ENCODE measurements at regions not wholly inside any gene's neighbourhood (a gene's known extent, or its start where the extent isn't known, plus 50 kb on each side); places are given as distances from the start of the nearest gene placed in this dataset.

GRCh38 chr7:114138587-114138986 lies 219.8 kb upstream of the PPP1R3A start:
- Histone ChIP-seq H3K27me3 (ENCODE audit: control insufficient read depth in 2 of 2, insufficient read depth in 2 of 2, low read length in 2 of 2) (no peaks in the 10 kb centered on the region), H3K36me3 (ENCODE audit: control insufficient read depth in 2 of 3, insufficient read depth in 3 of 3, low read length in 3 of 3) (no peaks in the 10 kb centered on the region), H3K9me3 (ENCODE audit: control insufficient read depth in 2 of 3, low read length in 3 of 3) (no peaks in the 10 kb centered on the region), H3K27ac (ENCODE audit: low read depth, low read length) (no peak overlapping the region), H3K4me3 (ENCODE audit: low read length) (no peak overlapping the region), H3K4me1 (ENCODE audit: control insufficient read depth in 2 of 2, insufficient read depth in 2 of 2, low read length in 2 of 2) (no peaks in the 10 kb centered on the region)
- intact Hi-C loops (cut with micrococcal nuclease): no loop called here
- Mint-ChIP-seq H3K4me1 (no peaks in the 10 kb centered on the region), H3K27ac (no peak overlapping the region), H3K27me3 (peaks cover 0 to 3% (median 0%) of the 10 kb centered on the region in 5 donors), H3K4me3 (no peak overlapping the region), H3K36me3 (no peaks in the 10 kb centered on the region), H3K9me3 (no peaks in the 10 kb centered on the region)
- ATAC-seq (no peak), DNase-seq (no peak)
- CTCF ChIA-PET: no interaction called here
- POLR2A ChIA-PET: no interaction called here

- POLR2A ChIA-PET: no interaction called here
- Histone ChIP-seq H3K9me3 (ENCODE audit: control insufficient read depth in 2 of 3, low read length in 3 of 3) (no peaks in the 10 kb centered on the region), H3K27me3 (ENCODE audit: control insufficient read depth in 2 of 2, insufficient read depth in 2 of 2, low read length in 2 of 2) (no peaks in the 10 kb centered on the region), H3K27ac (ENCODE audit: low read depth, low read length) (no peak overlapping the region), H3K4me1 (ENCODE audit: control insufficient read depth in 2 of 2, insufficient read depth in 2 of 2, low read length in 2 of 2) (no peaks in the 10 kb centered on the region), H3K36me3 (ENCODE audit: control insufficient read depth in 2 of 3, insufficient read depth in 3 of 3, low read length in 3 of 3) (no peaks in the 10 kb centered on the region), H3K4me3 (ENCODE audit: low read length) (no peak overlapping the region)
- Mint-ChIP-seq H3K9me3 (peaks cover 0 to 7% (median 0%) of the 10 kb centered on the region in 11 donors), H3K27me3 (peaks cover 0 to 3% (median 0%) of the 10 kb centered on the region in 5 donors), H3K4me1 (no peaks in the 10 kb centered on the region), H3K27ac (no peak overlapping the region), H3K36me3 (no peaks in the 10 kb centered on the region), H3K4me3 (no peak overlapping the region)
- intact Hi-C loops (cut with micrococcal nuclease): no loop called here
- ATAC-seq (no peak), DNase-seq (no peak)
- CTCF ChIA-PET: no interaction called here
Observed at GRCh38 chr7:114133717-114134116, 214.9 kb upstream of the PPP1R3A start.

- ATAC-seq: no peak
- no peak overlapping the region for H3K4me3 Mint-ChIP-seq
- H3K27ac Mint-ChIP-seq: no peak overlapping the region
Observed at GRCh38 chr7:114130866-114131265, 212.1 kb upstream of the PPP1R3A start.

DNA sequence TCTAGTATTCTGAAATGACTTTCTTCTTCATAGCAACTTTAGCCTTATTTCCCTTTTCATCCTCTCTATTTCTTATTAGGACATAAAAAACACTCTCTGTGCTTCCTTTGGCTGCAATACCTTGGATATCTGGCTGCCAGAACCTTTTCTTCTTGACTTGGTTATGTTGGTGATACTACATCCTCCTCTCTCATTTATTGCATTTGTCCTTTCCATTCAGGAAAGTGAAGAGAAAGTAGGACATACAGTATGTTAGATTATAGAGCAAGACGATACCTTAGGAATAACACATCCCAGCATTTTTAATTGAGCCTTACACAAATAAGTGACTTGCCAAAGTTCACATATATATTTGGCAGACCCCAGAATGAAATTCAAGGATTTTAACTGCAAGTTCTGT lies 210.1 kb upstream of the PPP1R3A start:
- H3K27ac Mint-ChIP-seq: no peak overlapping the region
- ChIA-PET POLR2A (no interaction called here), CTCF (no interaction called here)
- Histone ChIP-seq H3K9me3 (ENCODE audit: control insufficient read depth in 2 of 3, low read length in 3 of 3) (no peaks in the 10 kb centered on the region), H3K4me1 (ENCODE audit: control insufficient read depth in 2 of 2, insufficient read depth in 2 of 2, low read length in 2 of 2) (no peaks in the 10 kb centered on the region), H3K27me3 (ENCODE audit: control insufficient read depth in 2 of 2, insufficient read depth in 2 of 2, low read length in 2 of 2) (no peaks in the 10 kb centered on the region), H3K4me3 (ENCODE audit: low read length) (no peak overlapping the region), H3K27ac (ENCODE audit: low read depth, low read length) (no peak overlapping the region), H3K36me3 (ENCODE audit: control insufficient read depth in 2 of 3, insufficient read depth in 3 of 3, low read length in 3 of 3) (no peaks in the 10 kb centered on the region)
- no peaks in the 10 kb centered on the region for H3K4me1 Mint-ChIP-seq
- intact Hi-C loops (cut with micrococcal nuclease): no loop called here
- H3K4me3 Mint-ChIP-seq: no peak overlapping the region
- H3K27me3 Mint-ChIP-seq: peaks cover 0 to 3% (median 0%) of the 10 kb centered on the region in 5 donors
- no peaks in the 10 kb centered on the region for H3K36me3 Mint-ChIP-seq
- DNase-seq (no peak), ATAC-seq (no peak)
- H3K9me3 Mint-ChIP-seq: peaks cover 0 to 11% (median 0%) of the 10 kb centered on the region in 11 donors

More at GRCh38 chr7:114130866-114131265, 212.1 kb upstream of the PPP1R3A start:
- ChIA-PET CTCF (no interaction called here), POLR2A (no interaction called here)
- Mint-ChIP-seq H3K27me3 (peaks cover 0 to 3% (median 0%) of the 10 kb centered on the region in 5 donors), H3K36me3 (no peaks in the 10 kb centered on the region), H3K9me3 (peaks cover 0 to 11% (median 0%) of the 10 kb centered on the region in 11 donors), H3K4me1 (no peaks in the 10 kb centered on the region)
- Histone ChIP-seq H3K9me3 (ENCODE audit: control insufficient read depth in 2 of 3, low read length in 3 of 3) (no peaks in the 10 kb centered on the region), H3K4me1 (ENCODE audit: control insufficient read depth in 2 of 2, insufficient read depth in 2 of 2, low read length in 2 of 2) (no peaks in the 10 kb centered on the region), H3K36me3 (ENCODE audit: control insufficient read depth in 2 of 3, insufficient read depth in 3 of 3, low read length in 3 of 3) (no peaks in the 10 kb centered on the region), H3K4me3 (ENCODE audit: low read length) (no peak overlapping the region), H3K27me3 (ENCODE audit: control insufficient read depth in 2 of 2, insufficient read depth in 2 of 2, low read length in 2 of 2) (no peaks in the 10 kb centered on the region), H3K27ac (ENCODE audit: low read depth, low read length) (no peak overlapping the region)
- intact Hi-C loops (cut with micrococcal nuclease): no loop called here
- DNase-seq: no peak

DNA sequence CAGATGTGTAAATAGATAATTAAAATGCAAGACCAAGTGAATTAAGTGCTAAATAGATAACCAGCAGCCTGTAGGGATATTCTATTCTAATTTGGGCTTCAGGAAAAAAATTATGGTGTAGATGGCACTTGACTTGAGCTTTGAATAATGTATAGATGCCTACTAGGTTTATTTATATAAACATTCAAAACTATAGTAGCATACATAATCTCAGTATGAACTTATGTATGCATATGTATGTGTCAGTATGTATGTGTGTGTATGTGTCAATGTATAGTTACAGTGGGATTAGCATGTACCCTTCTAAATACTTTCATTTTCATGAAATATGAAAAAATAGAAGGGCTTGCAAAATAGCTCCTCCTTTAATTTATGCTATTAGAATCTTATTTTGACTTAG lies 207.3 kb upstream of the PPP1R3A start:
- Mint-ChIP-seq H3K9me3 (peaks cover 0 to 4% (median 0%) of the 10 kb centered on the region in 11 donors), H3K27ac (no peak overlapping the region), H3K4me1 (no peaks in the 10 kb centered on the region), H3K4me3 (no peak overlapping the region), H3K36me3 (no peaks in the 10 kb centered on the region), H3K27me3 (no peaks in the 10 kb centered on the region)
- Histone ChIP-seq H3K27me3 (ENCODE audit: control insufficient read depth in 2 of 2, insufficient read depth in 2 of 2, low read length in 2 of 2) (no peaks in the 10 kb centered on the region), H3K9me3 (ENCODE audit: control insufficient read depth in 2 of 3, low read length in 3 of 3) (no peaks in the 10 kb centered on the region), H3K27ac (ENCODE audit: low read depth, low read length) (no peak overlapping the region), H3K4me1 (ENCODE audit: control insufficient read depth in 2 of 2, insufficient read depth in 2 of 2, low read length in 2 of 2) (no peaks in the 10 kb centered on the region), H3K36me3 (ENCODE audit: control insufficient read depth in 2 of 3, insufficient read depth in 3 of 3, low read length in 3 of 3) (no peaks in the 10 kb centered on the region), H3K4me3 (ENCODE audit: low read length) (no peak overlapping the region)
- ChIA-PET POLR2A (no interaction called here), CTCF (no interaction called here)
- intact Hi-C loops (cut with micrococcal nuclease): no loop called here
- DNase-seq: no peak
- no peak for ATAC-seq

GRCh38 chr7:114112806-114113205 lies 194.0 kb upstream of the PPP1R3A start:
- CTCF ChIA-PET: no interaction called here
- DNase-seq (no peak), ATAC-seq (no peak)
- Histone ChIP-seq H3K9me3 (ENCODE audit: control insufficient read depth in 2 of 3, low read length in 3 of 3) (no peaks in the 10 kb centered on the region), H3K4me1 (ENCODE audit: control insufficient read depth in 2 of 2, insufficient read depth in 2 of 2, low read length in 2 of 2) (no peaks in the 10 kb centered on the region), H3K4me3 (ENCODE audit: low read length) (no peak overlapping the region), H3K36me3 (ENCODE audit: control insufficient read depth in 2 of 3, insufficient read depth in 3 of 3, low read length in 3 of 3) (no peaks in the 10 kb centered on the region), H3K27me3 (ENCODE audit: control insufficient read depth in 2 of 2, insufficient read depth in 2 of 2, low read length in 2 of 2) (no peaks in the 10 kb centered on the region), H3K27ac (ENCODE audit: low read depth, low read length) (no peak overlapping the region)
- POLR2A ChIA-PET: no interaction called here
- no peak overlapping the region for H3K4me3 Mint-ChIP-seq
- peaks cover 0 to 4% (median 0%) of the 10 kb centered on the region in 5 donors for H3K27me3 Mint-ChIP-seq
- peaks cover 0 to 6% (median 0%) of the 10 kb centered on the region in 11 donors for H3K9me3 Mint-ChIP-seq
- no peak overlapping the region for H3K27ac Mint-ChIP-seq
- intact Hi-C loops (cut with micrococcal nuclease): no loop called here
- no peaks in the 10 kb centered on the region for H3K36me3 Mint-ChIP-seq
- H3K4me1 Mint-ChIP-seq: no peaks in the 10 kb centered on the region

GRCh38 chr7:114110666-114111065 lies 191.9 kb upstream of the PPP1R3A start:
- H3K4me3 ChIP-seq (ENCODE audit: low read length): no peak overlapping the region
- H3K27me3 ChIP-seq (ENCODE audit: control insufficient read depth in 2 of 2, insufficient read depth in 2 of 2, low read length in 2 of 2): no peaks in the 10 kb centered on the region
- no peaks in the 10 kb centered on the region for H3K4me1 Mint-ChIP-seq
- no peak overlapping the region for H3K27ac ChIP-seq (ENCODE audit: low read depth, low read length)
- intact Hi-C loops (cut with micrococcal nuclease): no loop called here
- POLR2A ChIA-PET: no interaction called here
- H3K9me3 ChIP-seq (ENCODE audit: control insufficient read depth in 2 of 3, low read length in 3 of 3): no peaks in the 10 kb centered on the region
- peaks cover 0 to 6% (median 0%) of the 10 kb centered on the region in 11 donors for H3K9me3 Mint-ChIP-seq
- H3K4me1 ChIP-seq (ENCODE audit: control insufficient read depth in 2 of 2, insufficient read depth in 2 of 2, low read length in 2 of 2): no peaks in the 10 kb centered on the region
- ATAC-seq (no peak), DNase-seq (no peak)
- peaks cover 0 to 8% (median 0%) of the 10 kb centered on the region in 5 donors for H3K27me3 Mint-ChIP-seq
- no peak overlapping the region for H3K27ac Mint-ChIP-seq
- H3K36me3 Mint-ChIP-seq: no peaks in the 10 kb centered on the region
- H3K36me3 ChIP-seq (ENCODE audit: control insufficient read depth in 2 of 3, insufficient read depth in 3 of 3, low read length in 3 of 3): no peaks in the 10 kb centered on the region
- H3K4me3 Mint-ChIP-seq: no peak overlapping the region
- CTCF ChIA-PET: no interaction called here
